ENCODE measurements at regions not wholly inside any gene's neighbourhood (a gene's known extent, or its start where the extent isn't known, plus 50 kb on each side); places are given as distances from the start of the nearest gene placed in this dataset.

- H3K4me1 Mint-ChIP-seq (ENCODE audit: low read depth), result no peaks in the 10 kb centered on the region
- peaks cover 9% of the 10 kb centered on the region for H3K9me3 Mint-ChIP-seq
- H3K4me3 Mint-ChIP-seq, result no peak overlapping the region
- no peaks in the 10 kb centered on the region for H3K36me3 Mint-ChIP-seq (ENCODE audit: low read depth)
- peaks cover 5% of the 10 kb centered on the region for H3K27me3 Mint-ChIP-seq
- H3K27ac Mint-ChIP-seq, result no peak overlapping the region
These were observed 211.9 kb upstream of the PMEPA1 start for GRCh38 chr20:57921676-57922075.

DNA sequence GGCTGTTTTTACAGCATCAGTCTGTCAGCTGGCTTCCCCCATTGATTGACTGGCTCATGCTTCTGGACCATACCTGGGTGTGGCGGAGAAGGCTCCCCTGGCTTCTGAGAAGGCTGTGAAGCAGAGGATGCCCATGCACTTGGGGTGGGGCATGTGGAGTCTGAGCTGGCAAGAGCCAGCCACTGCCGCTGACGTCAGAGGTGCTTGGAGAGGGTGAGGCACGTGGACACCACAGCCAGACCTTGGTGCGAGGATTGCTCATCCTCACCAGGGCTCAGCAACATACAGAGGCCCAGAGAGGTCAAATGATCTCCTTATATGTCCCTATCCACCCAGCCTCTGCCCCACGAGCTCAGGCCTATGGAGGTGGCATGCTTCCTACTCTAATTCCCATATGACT lies 211.2 kb upstream of the PMEPA1 start:
- H3K4me1 Mint-ChIP-seq (ENCODE audit: low read depth), result no peaks in the 10 kb centered on the region
- H3K27ac Mint-ChIP-seq, result no peak overlapping the region
- peaks cover 3% of the 10 kb centered on the region for H3K9me3 Mint-ChIP-seq
- H3K27me3 Mint-ChIP-seq, result no peaks in the 10 kb centered on the region
- H3K4me3 Mint-ChIP-seq, result no peak overlapping the region
- no peaks in the 10 kb centered on the region for H3K36me3 Mint-ChIP-seq (ENCODE audit: low read depth)

GRCh38 chr20:57919049-57919448 lies 209.2 kb upstream of the PMEPA1 start:
- no peak overlapping the region for H3K4me3 Mint-ChIP-seq
- no peaks in the 10 kb centered on the region for H3K9me3 Mint-ChIP-seq
- no peaks in the 10 kb centered on the region for H3K27me3 Mint-ChIP-seq
- no peaks in the 10 kb centered on the region for H3K4me1 Mint-ChIP-seq (ENCODE audit: low read depth)
- H3K27ac Mint-ChIP-seq, result no peak overlapping the region
- no peaks in the 10 kb centered on the region for H3K36me3 Mint-ChIP-seq (ENCODE audit: low read depth)

- H3K4me3 Mint-ChIP-seq, result no peak overlapping the region
- H3K9me3 Mint-ChIP-seq, result no peaks in the 10 kb centered on the region
- no peaks in the 10 kb centered on the region for H3K27me3 Mint-ChIP-seq
- H3K27ac Mint-ChIP-seq, result no peak overlapping the region
- no peaks in the 10 kb centered on the region for H3K36me3 Mint-ChIP-seq (ENCODE audit: low read depth)
- no peaks in the 10 kb centered on the region for H3K4me1 Mint-ChIP-seq (ENCODE audit: low read depth)
These were observed 208.7 kb upstream of the PMEPA1 start for GRCh38 chr20:57918551-57918950.

DNA sequence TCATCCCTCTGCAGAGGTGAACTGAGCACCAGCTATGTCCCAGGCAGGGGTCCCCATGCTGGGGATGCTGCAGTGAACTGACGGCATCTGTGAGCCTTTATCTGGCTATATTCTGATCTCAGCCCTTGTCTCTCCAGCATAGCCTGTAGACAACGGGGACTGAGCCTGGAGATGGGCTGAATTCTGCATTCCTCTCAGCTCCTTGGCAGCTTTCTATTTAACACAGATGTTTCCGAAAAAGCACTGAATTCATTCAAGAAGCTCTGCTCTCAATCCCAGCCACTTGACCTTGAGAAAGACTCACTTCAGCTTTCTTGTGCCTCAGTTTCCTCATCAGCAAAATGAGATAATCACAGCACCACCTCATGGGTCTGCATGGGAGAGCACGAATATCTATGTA lies 204.4 kb upstream of the PMEPA1 start:
- Mint-ChIP-seq H3K4me1 (ENCODE audit: low read depth) (no peaks in the 10 kb centered on the region), H3K36me3 (ENCODE audit: low read depth) (no peaks in the 10 kb centered on the region), H3K27me3 (peaks cover 18% of the 10 kb centered on the region), H3K9me3 (no peaks in the 10 kb centered on the region), H3K27ac (no peak overlapping the region), H3K4me3 (no peak overlapping the region)

DNA sequence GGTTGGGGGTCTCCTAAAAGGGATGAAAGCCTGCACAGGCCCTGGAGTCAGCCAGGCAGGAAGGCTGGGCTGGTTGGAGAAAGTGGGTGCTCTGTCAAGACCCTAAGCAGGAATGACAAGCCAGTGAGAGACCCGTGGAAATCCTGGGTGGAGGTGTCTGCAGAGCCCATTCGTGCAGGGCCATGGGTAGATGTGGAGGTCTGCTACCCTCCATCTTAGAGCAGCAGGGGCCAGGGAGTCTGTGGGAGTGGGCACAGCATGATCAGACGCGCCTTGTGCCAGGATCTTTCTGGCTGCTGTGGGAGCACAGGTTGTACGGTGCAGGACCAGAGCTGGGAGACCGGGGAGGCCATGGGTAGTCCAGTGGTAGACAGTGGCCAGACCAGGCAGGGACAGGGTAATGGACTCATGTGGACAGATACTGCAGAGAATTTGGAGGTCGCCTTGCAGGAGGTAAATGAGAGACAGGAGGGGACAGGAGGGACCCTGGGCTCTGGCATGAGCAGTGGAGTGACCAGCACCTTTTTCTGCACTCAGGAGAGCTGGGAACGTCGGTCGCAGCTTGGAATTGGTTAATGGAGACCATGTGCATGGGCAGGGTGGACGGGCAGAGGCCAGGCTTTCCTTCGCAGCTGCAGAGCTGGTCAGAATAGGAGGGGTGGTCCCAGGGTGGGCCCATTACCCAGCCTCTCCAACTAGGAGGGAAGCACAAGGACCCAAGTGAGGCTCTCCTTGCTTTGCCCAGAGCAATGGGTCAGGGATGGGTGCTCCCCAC lies 203.5 kb upstream of the PMEPA1 start:
- H3K4me3 Mint-ChIP-seq, result no peak overlapping the region
- no peaks in the 10 kb centered on the region for H3K9me3 Mint-ChIP-seq
- no peaks in the 10 kb centered on the region for H3K4me1 Mint-ChIP-seq (ENCODE audit: low read depth)
- no peak overlapping the region for H3K27ac Mint-ChIP-seq
- peaks cover 18% of the 10 kb centered on the region for H3K27me3 Mint-ChIP-seq
- no peaks in the 10 kb centered on the region for H3K36me3 Mint-ChIP-seq (ENCODE audit: low read depth)

GRCh38 chr20:57912227-57912582 lies 202.4 kb upstream of the PMEPA1 start:
- H3K4me1 Mint-ChIP-seq (ENCODE audit: low read depth), result no peaks in the 10 kb centered on the region
- no peak overlapping the region for H3K4me3 Mint-ChIP-seq
- peaks cover 18% of the 10 kb centered on the region for H3K27me3 Mint-ChIP-seq
- no peaks in the 10 kb centered on the region for H3K9me3 Mint-ChIP-seq
- H3K27ac Mint-ChIP-seq, result no peak overlapping the region
- no peaks in the 10 kb centered on the region for H3K36me3 Mint-ChIP-seq (ENCODE audit: low read depth)

DNA sequence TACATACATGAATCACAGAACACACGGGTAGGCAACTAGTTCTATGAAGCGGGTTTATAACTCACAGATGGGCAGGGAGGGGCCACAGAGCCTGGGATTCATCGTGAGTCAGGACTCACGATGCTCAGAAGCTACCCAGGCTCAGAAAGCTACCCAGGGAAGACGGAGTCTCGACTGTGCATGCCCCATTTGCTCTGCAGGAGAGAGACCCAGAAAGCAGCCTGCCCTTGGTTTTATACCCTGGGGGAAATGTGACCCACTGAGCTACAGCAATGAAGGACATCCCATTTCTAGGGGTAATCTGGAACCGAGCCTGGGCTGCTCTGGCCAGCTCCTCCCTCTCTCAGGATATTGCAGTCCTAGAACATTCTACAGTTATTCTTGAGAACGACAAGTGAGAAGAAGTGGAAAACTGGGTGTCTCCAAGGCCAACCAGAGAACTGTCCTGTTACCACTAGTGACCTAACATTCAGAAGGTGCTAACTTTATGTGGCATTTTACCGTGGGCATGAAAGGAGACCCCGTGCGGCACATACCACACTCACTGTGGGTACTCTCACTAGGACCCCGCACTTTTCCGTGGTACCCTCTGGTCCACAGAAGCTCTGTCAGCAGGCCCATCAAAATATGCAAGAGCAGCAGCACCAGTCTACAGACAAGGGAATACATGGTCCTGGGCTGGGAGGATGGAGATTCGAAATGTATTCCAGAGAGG lies 201.9 kb upstream of the PMEPA1 start:
- Mint-ChIP-seq H3K27ac (no peak overlapping the region), H3K36me3 (ENCODE audit: low read depth) (no peaks in the 10 kb centered on the region), H3K4me3 (no peak overlapping the region), H3K4me1 (ENCODE audit: low read depth) (no peaks in the 10 kb centered on the region), H3K9me3 (no peaks in the 10 kb centered on the region), H3K27me3 (peaks cover 18% of the 10 kb centered on the region)

- H3K4me1 Mint-ChIP-seq (ENCODE audit: low read depth), result no peaks in the 10 kb centered on the region
- no peaks in the 10 kb centered on the region for H3K9me3 Mint-ChIP-seq
- peaks cover 20% of the 10 kb centered on the region for H3K27me3 Mint-ChIP-seq
- H3K36me3 Mint-ChIP-seq (ENCODE audit: low read depth), result no peaks in the 10 kb centered on the region
- no peak overlapping the region for H3K27ac Mint-ChIP-seq
- no peak overlapping the region for H3K4me3 Mint-ChIP-seq
These were observed 200.9 kb upstream of the PMEPA1 start for GRCh38 chr20:57910716-57911115.

DNA sequence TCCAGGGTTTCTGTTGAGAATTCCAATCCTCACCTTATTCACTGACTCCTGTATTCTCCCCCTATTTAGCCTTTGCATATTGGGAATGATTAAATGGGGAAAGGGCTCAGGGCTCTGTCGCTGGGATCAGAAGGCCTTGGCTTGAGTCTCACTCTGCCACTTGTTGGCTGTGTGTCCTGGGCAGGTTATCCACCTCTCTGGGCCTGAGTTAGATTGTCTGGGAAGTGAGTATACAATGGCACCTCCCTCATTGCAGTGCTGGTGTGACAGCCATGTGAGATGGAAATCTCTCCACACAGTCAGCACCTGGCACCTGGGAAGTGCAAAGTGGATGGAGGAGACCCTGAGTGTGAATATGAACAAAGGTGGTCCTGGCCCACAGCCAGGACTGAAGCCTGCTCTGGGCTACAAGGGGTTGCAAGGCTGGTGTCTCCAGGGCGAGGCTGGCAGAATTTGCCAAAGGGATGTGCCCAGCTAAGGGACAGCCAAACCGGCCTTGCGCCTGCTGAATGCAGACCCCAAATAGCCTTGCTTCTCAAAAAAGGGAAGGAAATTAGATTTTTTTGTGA lies 200.0 kb upstream of the PMEPA1 start:
- Mint-ChIP-seq H3K4me3 (no peak overlapping the region), H3K36me3 (ENCODE audit: low read depth) (no peaks in the 10 kb centered on the region), H3K27ac (no peak overlapping the region), H3K9me3 (no peaks in the 10 kb centered on the region), H3K27me3 (peaks cover 29% of the 10 kb centered on the region), H3K4me1 (ENCODE audit: low read depth) (no peaks in the 10 kb centered on the region)

DNA sequence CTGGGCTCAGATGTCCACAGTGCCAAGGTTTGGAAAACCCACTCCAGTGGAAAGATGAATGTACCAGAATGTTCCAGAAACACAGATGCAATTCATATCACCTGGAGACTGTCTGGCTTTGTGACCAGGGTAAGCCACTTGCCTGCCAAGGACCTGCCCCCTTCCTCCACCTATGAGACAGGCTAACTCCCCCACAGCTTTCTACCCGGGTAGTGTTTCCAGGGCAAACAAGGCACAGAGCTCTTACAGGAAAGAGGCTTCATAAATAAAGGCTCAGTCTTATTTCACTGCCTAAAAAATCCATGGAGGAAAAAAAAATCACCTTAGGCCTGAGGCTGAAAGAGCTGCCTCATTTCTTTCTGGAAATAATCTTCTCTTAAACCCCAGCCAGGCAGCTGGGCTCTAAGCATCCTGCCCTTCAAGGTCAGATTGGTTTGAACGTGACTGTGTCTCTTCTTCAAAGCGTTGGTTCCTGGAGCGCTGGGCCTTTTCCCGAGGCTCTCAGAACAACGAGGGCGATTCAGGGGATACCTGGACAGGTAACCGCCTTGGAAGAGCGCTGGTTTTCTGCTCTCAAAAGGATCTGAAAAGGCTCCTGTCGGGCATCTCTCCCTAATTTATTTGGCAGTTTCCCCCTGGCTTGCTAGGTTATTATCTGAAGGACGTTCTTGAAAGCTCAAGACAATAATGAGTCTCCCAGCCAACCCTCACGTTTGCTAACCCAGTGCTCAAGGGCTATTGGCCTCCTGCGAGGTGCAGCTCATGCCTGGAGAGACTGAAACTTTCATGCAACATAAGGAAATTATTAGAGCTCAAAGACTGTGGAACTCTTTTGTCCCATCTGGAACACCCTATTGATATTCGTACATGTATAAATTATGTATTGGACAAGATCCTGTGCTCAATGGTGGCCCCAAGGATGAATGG lies 199.2 kb upstream of the PMEPA1 start:
- H3K9me3 Mint-ChIP-seq, result no peaks in the 10 kb centered on the region
- no peak overlapping the region for H3K27ac Mint-ChIP-seq
- no peak overlapping the region for H3K4me3 Mint-ChIP-seq
- no peaks in the 10 kb centered on the region for H3K4me1 Mint-ChIP-seq (ENCODE audit: low read depth)
- H3K27me3 Mint-ChIP-seq, result peaks cover 33% of the 10 kb centered on the region
- no peaks in the 10 kb centered on the region for H3K36me3 Mint-ChIP-seq (ENCODE audit: low read depth)

DNA sequence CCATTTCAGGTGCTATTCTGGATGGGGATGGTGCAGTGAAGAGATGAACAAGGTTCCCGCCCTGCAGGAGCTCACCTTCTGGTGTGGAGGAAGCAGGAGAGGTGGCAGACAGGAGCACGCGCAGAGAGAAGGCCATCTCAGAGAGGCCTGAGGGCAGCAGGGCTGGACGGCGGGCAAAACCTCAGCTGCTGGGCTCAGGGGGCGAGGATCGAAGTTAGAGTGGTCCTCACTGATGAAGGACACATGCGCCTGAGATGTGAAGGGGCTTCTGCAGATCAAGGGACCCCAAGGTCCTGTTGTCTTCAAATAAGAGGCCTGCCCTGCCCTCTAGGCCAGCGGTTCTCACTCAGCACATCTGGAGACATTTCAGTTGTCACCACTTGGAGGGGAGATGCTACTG lies 198.4 kb upstream of the PMEPA1 start:
- peaks cover 32% of the 10 kb centered on the region for H3K27me3 Mint-ChIP-seq
- no peak overlapping the region for H3K27ac Mint-ChIP-seq
- no peaks in the 10 kb centered on the region for H3K4me1 Mint-ChIP-seq (ENCODE audit: low read depth)
- no peaks in the 10 kb centered on the region for H3K9me3 Mint-ChIP-seq
- H3K4me3 Mint-ChIP-seq, result no peak overlapping the region
- no peaks in the 10 kb centered on the region for H3K36me3 Mint-ChIP-seq (ENCODE audit: low read depth)

DNA sequence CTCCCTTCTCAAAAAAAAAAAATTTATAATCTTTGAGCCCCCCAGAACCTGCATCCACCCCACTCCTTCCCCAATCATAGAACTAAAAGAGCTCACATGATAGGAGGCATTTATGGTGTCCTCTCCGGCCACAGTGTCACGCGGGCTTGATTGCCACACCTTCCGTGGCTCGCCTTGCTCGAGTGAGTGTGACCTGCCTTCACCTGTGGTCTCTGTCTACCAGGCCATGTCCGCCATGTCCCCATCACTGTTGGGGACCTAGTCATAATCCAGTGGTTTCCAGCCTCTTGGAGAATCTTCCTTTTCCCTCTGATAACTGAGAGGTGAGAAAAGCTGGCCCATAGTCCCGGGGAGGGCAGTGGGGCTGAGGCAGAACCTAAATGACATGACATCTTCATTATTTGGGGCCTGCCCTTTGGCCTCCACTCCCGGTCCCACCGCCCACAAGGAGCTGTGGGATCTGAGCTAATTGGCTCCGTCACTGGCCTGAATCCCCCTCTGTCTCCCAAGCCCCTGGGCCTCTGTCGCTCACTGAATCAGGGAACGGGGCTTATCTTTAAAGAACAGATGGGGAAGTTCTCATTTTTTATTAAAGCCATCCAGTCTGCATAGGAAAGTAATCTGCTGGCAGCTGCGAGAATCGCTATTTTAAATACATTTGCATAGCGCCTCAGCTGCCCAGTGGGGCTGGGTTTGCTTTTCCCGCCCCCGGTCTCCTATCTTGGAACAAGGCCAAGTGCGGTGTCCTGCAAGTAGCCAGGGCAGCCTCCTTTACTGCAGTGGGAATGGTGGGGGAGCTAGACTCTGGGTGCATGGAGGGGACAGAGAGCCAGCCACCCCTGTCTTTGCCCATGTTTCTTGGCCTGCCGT lies 197.6 kb upstream of the PMEPA1 start:
- Mint-ChIP-seq H3K4me1 (ENCODE audit: low read depth) (no peaks in the 10 kb centered on the region), H3K27ac (no peak overlapping the region), H3K4me3 (no peak overlapping the region), H3K36me3 (ENCODE audit: low read depth) (no peaks in the 10 kb centered on the region), H3K9me3 (no peaks in the 10 kb centered on the region), H3K27me3 (peaks cover 28% of the 10 kb centered on the region)

- H3K9me3 Mint-ChIP-seq, result no peaks in the 10 kb centered on the region
- H3K27ac Mint-ChIP-seq, result no peak overlapping the region
- no peaks in the 10 kb centered on the region for H3K4me1 Mint-ChIP-seq (ENCODE audit: low read depth)
- H3K4me3 Mint-ChIP-seq, result no peak overlapping the region
- peaks cover 32% of the 10 kb centered on the region for H3K27me3 Mint-ChIP-seq
- H3K36me3 Mint-ChIP-seq (ENCODE audit: low read depth), result no peaks in the 10 kb centered on the region
These were observed 195.6 kb upstream of the PMEPA1 start for GRCh38 chr20:57905448-57905847.
